GM19455 (cell line): ENCODE measurements at regions not wholly inside any gene's neighbourhood (a gene's known extent, or its start where the extent isn't known, plus 50 kb on each side); places are given as distances from the start of the nearest gene placed in this dataset.
"Not testable (repeated sequence)": the region's sequence is repeated elsewhere in the genome, so short reads cannot be mapped to it uniquely, and the experiment has no call there.

ENCODE experiments used
- ATAC-seq: cut with Tn5 transposase; IDR thresholded peaks from one replicate; pipeline ENCODE4 v1.9.1; 2021; ENCODE audit not compliant: unreplicated experiment

GRCh38 chr15:89024418-89024817, 63.8 kb upstream of the ABHD2 start:
- ATAC-seq = no peak

- ATAC-seq = no peak
These were observed 62.1 kb upstream of the ABHD2 start for GRCh38 chr15:89026167-89026566.

- no peak for ATAC-seq
These were observed 60.2 kb upstream of the ABHD2 start for GRCh38 chr15:89028036-89028435.

GRCh38 chr15:89030311-89030710, 57.9 kb upstream of the ABHD2 start:
- ATAC-seq = no peak

- not testable (repeated sequence) for ATAC-seq
These were observed 56.5 kb upstream of the ABHD2 start for GRCh38 chr15:89031637-89032285.

- no peak for ATAC-seq
These were observed 54.0 kb upstream of the ABHD2 start for GRCh38 chr15:89034305-89034704.

- no peak for ATAC-seq
These were observed 53.1 kb upstream of the ABHD2 start for GRCh38 chr15:89035150-89035549.

GRCh38 chr15:89035658-89036057, 52.6 kb upstream of the ABHD2 start:
- ATAC-seq = no peak

- no peak for ATAC-seq
These were observed 50.1 kb upstream of the ABHD2 start for GRCh38 chr15:89038146-89038545.
